Vagina (tissue), 2 donors: ENCODE measurements at regions not wholly inside any gene's neighbourhood (a gene's known extent, or its start where the extent isn't known, plus 50 kb on each side); places are given as distances from the start of the nearest gene placed in this dataset.

Source experiments
- DNase-seq, 2 donors: peaks; one replicate each; pipeline ENCODE4 v3.0.0-alpha.2; 2017; ENCODE audit errors: extremely low spot score in 2 of 2
- H3K27ac ChIP-seq: fragments of 200-600 bp; sonication (generic); one replicate; pipeline ENCODE4 v1.5.1; 2019
- H3K27me3 ChIP-seq: fragments of 200-600 bp; sonication (generic); one replicate; pipeline ENCODE4 v1.5.1; 2019
- H3K36me3 ChIP-seq, 2 donors: fragments of 200-600 bp; sonication (generic); one replicate each; pipeline ENCODE4 v1.5.1; 2017 to 2019
- H3K4me1 ChIP-seq: fragments of 200-600 bp; sonication (generic); one replicate; pipeline ENCODE4 v1.5.1; 2019
- H3K4me3 ChIP-seq, 2 donors: fragments of 200-600 bp; sonication (generic); 1 replicate in 1 of 2; 2 replicates in 1 of 2; pipeline ENCODE4 v1.5.1; 2016 to 2019
- H3K9me3 ChIP-seq: fragments of 200-600 bp; sonication (generic); one replicate; pipeline ENCODE4 v1.5.1; 2019
- CTCF ChIP-seq, 3 experiments: fragments of 450-650 bp in 2 of 3; fragments of 200-600 bp in 1 of 3; sonication (generic) in 1 of 3; IDR thresholded peaks; one replicate each; pipeline ENCODE4 v1.5.1; 2017 to 2019; ENCODE audit warnings: antibody characterized with exemption in 3 of 3, mild to moderate bottlenecking in 2 of 3, moderate library complexity in 2 of 3
- POLR2A ChIP-seq, 2 donors: fragments of 450-650 bp; IDR thresholded peaks; one replicate each; pipeline ENCODE4 v1.6.1; 2017; ENCODE audit warnings: antibody characterized with exemption in 2 of 2, mild to moderate bottlenecking in 2 of 2, moderate library complexity in 2 of 2
- POLR2AphosphoS5 ChIP-seq, 2 donors: sonication (generic); formaldehyde crosslinking; IDR thresholded peaks; one replicate each; pipeline ENCODE4 v1.9.0; 2017; ENCODE audit warnings: antibody characterized with exemption in 2 of 2, mild to moderate bottlenecking in 2 of 2, low read depth in 1 of 2; ENCODE audit not compliant: insufficient read depth in 1 of 2
- intact Hi-C: fragments of 100-400 bp; cut with DNase I; formaldehyde crosslinking; loops from one replicate; pipeline ENCODE4 v1.15.1; 2023

GRCh38 chr2:8469709-8470493, 212.0 kb upstream of the ID2 start:
- Histone ChIP-seq H3K9me3 (no peaks in the 10 kb centered on the region), H3K36me3 (no peaks in the 10 kb centered on the region), H3K27ac (no peak overlapping the region), H3K27me3 (no peaks in the 10 kb centered on the region), H3K4me1 (no peaks in the 10 kb centered on the region), H3K4me3 (no peak overlapping the region)
- DNase-seq: no peak
- no peak for TF ChIP-seq CTCF (IDR thresholded peaks at IDR 0.05)
- TF ChIP-seq POLR2AphosphoS5 (IDR thresholded peaks at IDR 0.05; ENCODE audit: insufficient read depth in 1 of 2, low read depth in 1 of 2): no peak
- TF ChIP-seq POLR2A (IDR thresholded peaks at IDR 0.05): no peak
- intact Hi-C loops: no loop called here

- no peaks in the 10 kb centered on the region for H3K9me3 ChIP-seq
- no peak overlapping the region for H3K4me3 ChIP-seq
- peaks cover 18% of the 10 kb centered on the region for H3K4me1 ChIP-seq
- H3K27ac ChIP-seq: no peak overlapping the region
- DNase-seq: no peak
- H3K27me3 ChIP-seq: no peaks in the 10 kb centered on the region
- intact Hi-C loops: no loop called here
- no peaks in the 10 kb centered on the region for H3K36me3 ChIP-seq
- TF ChIP-seq POLR2A (IDR thresholded peaks at IDR 0.05): no peak
- TF ChIP-seq CTCF (IDR thresholded peaks at IDR 0.05): no peak
- TF ChIP-seq POLR2AphosphoS5 (IDR thresholded peaks at IDR 0.05; ENCODE audit: insufficient read depth in 1 of 2, low read depth in 1 of 2): no peak
Measured at GRCh38 chr2:8472545-8473323, 209.1 kb upstream of the ID2 start.

- Histone ChIP-seq H3K9me3 (no peaks in the 10 kb centered on the region), H3K4me1 (peaks cover 22% of the 10 kb centered on the region), H3K27ac (no peak overlapping the region), H3K27me3 (no peaks in the 10 kb centered on the region), H3K36me3 (no peaks in the 10 kb centered on the region), H3K4me3 (no peak overlapping the region)
- intact Hi-C loops: no loop called here
- no peak for TF ChIP-seq POLR2AphosphoS5 (IDR thresholded peaks at IDR 0.05; ENCODE audit: insufficient read depth in 1 of 2, low read depth in 1 of 2)
- no peak for TF ChIP-seq CTCF (IDR thresholded peaks at IDR 0.05)
- TF ChIP-seq POLR2A (IDR thresholded peaks at IDR 0.05): no peak
- no peak for DNase-seq
Measured at GRCh38 chr2:8475349-8476031, 206.4 kb upstream of the ID2 start.

- no peak overlapping the region for H3K4me3 ChIP-seq
- TF ChIP-seq POLR2AphosphoS5 (IDR thresholded peaks at IDR 0.05; ENCODE audit: insufficient read depth in 1 of 2, low read depth in 1 of 2) (peak in 1 of 2 donors; percentile 19), POLR2A (IDR thresholded peaks at IDR 0.05) (no peak)
Measured at GRCh38 chr2:8477552-8478470, 204.0 kb upstream of the ID2 start.

GRCh38 chr2:8478471-8478793, 203.4 kb upstream of the ID2 start:
- peak overlapping the region; percentile 18 for H3K27ac ChIP-seq
- no peak for DNase-seq
- no peak overlapping the region for H3K4me3 ChIP-seq
- H3K4me1 ChIP-seq: peaks cover 22% of the 10 kb centered on the region
- no peaks in the 10 kb centered on the region for H3K36me3 ChIP-seq
- no peaks in the 10 kb centered on the region for H3K27me3 ChIP-seq
- no peaks in the 10 kb centered on the region for H3K9me3 ChIP-seq
- TF ChIP-seq POLR2A (IDR thresholded peaks at IDR 0.05) (no peak), POLR2AphosphoS5 (IDR thresholded peaks at IDR 0.05; ENCODE audit: insufficient read depth in 1 of 2, low read depth in 1 of 2) (no peak), CTCF (IDR thresholded peaks at IDR 0.05) (no peak)
- intact Hi-C loops: no loop called here

More at GRCh38 chr2:8477552-8478470, 204.0 kb upstream of the ID2 start:
- no peak for DNase-seq
- Histone ChIP-seq H3K27ac (peak overlapping the region; percentile 18), H3K36me3 (no peaks in the 10 kb centered on the region), H3K4me1 (peaks cover 22% of the 10 kb centered on the region), H3K9me3 (no peaks in the 10 kb centered on the region), H3K27me3 (no peaks in the 10 kb centered on the region)
- intact Hi-C loops: no loop called here
